ENCODE measurements at regions not wholly inside any gene's neighbourhood (a gene's known extent, or its start where the extent isn't known, plus 50 kb on each side); places are given as distances from the start of the nearest gene placed in this dataset.

DNA sequence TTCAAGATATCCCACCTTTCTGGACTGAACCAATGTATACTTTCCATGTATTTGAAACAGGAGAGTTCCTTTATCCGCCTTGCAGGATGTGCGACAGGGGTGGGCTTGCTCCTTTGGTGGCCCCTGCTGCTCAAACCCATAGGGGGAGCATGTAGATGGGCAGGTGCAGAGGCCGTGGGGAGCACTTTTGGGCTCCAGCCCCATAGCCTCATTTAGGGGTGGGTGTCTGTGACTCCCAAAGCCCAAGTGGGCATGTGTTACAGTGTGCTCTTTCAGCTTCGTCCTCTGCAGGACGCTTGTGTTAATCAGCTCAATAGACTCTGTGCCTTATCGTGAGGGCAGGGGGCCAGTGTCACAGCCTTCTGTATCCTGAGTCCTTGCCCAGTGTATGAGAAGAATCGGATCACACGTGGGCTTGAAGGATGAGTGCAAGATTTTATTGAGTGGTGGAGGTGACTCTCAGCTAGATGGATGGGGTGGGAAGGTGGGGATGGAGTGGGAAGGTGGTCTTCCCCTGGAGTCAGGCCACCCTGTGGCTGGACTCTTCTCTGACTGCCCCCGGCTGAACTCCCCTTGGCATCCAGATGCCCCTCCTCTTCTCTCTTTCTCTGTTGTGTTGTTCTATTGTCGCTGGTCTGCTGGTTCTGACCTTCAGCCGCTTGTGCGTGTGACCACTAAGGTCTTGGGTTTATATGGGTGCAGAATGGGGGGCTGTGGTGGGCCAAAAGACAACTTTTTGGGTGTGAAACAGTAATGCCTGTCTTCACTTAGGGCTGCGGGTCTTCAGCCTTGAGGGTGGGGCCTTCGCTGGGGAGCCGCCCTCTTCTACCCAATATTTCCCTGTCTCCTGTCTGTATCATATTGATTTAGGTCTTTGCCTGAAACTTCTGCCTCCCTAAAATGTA lies 262.2 kb downstream of the GLRX3 start:
- TF ChIP-seq, protein P1, sequence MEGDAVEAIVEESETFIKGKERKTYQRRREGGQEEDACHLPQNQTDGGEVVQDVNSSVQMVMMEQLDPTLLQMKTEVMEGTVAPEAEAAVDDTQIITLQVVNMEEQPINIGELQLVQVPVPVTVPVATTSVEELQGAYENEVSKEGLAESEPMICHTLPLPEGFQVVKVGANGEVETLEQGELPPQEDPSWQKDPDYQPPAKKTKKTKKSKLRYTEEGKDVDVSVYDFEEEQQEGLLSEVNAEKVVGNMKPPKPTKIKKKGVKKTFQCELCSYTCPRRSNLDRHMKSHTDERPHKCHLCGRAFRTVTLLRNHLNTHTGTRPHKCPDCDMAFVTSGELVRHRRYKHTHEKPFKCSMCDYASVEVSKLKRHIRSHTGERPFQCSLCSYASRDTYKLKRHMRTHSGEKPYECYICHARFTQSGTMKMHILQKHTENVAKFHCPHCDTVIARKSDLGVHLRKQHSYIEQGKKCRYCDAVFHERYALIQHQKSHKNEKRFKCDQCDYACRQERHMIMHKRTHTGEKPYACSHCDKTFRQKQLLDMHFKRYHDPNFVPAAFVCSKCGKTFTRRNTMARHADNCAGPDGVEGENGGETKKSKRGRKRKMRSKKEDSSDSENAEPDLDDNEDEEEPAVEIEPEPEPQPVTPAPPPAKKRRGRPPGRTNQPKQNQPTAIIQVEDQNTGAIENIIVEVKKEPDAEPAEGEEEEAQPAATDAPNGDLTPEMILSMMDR (IDR thresholded peaks at IDR 0.05) = no peak
- TF ChIP-seq POLR2A (IDR thresholded peaks at IDR 0.05) = no peak
- TF ChIP-seq POLR2AphosphoS5 (IDR thresholded peaks at IDR 0.05) = no peak
